Left renal cortex interstitium (tissue), 4 donors: ENCODE measurements at regions not wholly inside any gene's neighbourhood (a gene's known extent, or its start where the extent isn't known, plus 50 kb on each side); places are given as distances from the start of the nearest gene placed in this dataset.

Experiments used
- DNase-seq, 4 donors: peaks; one replicate each; pipeline ENCODE4 v3.0.0-alpha.2; 2013; ENCODE audit warnings: low read depth in 4 of 4, low spot score in 2 of 4, missing footprints in 1 of 4

DNA sequence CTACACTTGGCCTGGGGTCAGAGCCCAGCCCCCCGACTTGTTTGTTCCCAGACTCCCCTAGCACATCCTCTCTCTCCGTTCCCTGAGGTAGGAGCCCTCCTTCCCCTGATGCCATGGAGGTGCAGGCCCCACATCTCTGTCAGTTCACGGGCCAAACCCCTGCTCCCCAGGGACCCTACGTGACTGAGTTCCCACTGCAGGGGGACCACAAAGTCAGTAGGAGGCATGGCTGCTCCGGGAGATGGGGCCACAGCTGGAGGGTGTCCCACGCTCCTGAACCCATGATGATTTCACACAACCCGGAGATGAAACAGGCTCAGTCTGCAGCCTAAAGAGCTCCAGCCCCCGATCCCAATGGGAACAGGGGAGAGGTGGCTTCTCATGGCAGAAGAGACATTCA lies 272.2 kb downstream of the NPHP4 start:
- no peak for DNase-seq

DNA sequence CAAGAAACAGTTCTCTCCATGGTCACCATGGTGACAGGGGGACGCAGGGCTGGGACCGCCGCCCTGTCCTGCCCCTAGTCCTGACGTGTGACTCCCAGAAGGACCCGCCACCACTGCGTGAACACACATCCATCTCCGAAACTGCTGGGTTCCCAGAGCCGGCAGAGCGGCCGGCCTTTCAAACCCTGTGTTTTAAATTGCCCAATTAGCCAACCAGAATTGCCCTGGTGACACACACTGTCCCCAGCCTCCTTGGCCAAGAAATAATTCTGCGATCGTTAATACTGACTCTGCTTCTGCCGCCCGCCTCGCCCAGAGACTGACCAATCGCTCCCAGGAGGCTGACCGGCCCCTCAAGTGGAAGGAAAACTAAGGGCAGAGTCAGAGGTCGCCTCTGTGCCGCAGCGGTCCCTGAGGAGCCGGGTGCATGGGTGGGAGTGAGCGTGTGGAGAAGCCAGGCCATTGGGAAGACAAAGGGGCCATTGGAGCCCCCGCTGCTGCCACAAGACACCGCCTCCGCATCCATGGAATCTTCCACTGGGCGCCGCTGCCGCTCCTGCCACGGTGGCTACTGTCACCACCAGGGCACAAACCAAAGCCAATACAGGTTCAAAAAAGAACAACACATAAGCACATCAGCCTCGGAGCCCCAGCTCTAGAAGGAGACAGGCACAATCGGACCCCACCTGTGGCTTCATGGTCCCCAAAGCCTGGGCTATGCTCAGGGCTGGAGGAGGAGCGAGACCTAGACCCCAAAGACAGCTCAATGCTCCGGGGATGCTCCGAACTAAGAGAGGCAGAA lies 273.2 kb downstream of the NPHP4 start:
- DNase-seq, result no peak

DNA sequence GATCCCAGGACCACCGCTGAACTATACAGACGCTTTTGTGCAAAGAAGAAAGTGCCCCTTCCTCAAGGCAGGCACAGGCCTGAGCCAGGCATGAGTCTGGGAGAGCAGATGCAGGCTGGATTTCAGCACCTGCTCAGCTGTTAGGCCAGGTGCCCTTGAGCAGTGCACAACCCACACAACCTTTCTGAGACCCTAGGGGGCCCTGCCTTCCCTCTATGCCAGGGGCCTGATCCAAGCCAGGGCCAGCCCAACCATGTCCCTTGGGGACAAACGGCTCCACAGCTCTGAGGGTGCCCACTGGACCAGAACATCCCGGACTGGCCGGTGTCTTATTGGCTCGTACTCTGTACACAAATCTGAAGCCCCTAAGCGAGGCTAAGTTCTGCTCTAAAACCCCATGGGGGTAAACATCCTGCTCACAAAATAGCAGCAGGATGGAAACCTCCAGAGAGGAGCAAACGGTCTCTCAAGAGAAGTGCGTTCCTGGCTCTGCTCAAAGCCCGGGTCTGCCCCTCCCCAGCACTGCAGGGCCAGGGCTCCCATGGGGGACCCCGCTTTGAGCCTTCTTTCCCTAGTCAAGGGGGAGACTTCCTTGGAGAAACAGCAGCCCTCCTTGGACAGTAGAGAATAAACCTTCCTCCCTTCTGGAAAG lies 275.1 kb downstream of the NPHP4 start:
- no peak for DNase-seq

DNA sequence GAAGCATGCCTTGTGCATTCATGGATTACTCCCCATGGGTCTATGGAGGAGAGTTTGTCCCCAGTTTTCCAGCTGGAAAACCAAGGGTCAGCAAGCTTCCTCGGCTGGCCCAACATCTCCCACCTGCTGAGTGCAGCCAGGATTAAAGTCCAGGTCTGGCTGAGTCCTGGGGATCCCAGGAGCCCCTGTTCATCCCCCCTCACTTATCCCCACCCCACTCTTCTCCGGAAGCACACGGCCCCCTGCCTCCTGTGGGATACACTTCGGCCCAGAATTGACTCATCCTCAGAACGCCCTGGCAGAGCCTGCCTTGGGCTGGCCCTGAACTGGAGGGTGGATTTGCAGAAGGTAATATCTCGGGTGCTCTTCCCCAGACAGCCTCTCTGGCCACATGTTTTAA lies 276.1 kb downstream of the NPHP4 start:
- DNase-seq, result no peak

DNA sequence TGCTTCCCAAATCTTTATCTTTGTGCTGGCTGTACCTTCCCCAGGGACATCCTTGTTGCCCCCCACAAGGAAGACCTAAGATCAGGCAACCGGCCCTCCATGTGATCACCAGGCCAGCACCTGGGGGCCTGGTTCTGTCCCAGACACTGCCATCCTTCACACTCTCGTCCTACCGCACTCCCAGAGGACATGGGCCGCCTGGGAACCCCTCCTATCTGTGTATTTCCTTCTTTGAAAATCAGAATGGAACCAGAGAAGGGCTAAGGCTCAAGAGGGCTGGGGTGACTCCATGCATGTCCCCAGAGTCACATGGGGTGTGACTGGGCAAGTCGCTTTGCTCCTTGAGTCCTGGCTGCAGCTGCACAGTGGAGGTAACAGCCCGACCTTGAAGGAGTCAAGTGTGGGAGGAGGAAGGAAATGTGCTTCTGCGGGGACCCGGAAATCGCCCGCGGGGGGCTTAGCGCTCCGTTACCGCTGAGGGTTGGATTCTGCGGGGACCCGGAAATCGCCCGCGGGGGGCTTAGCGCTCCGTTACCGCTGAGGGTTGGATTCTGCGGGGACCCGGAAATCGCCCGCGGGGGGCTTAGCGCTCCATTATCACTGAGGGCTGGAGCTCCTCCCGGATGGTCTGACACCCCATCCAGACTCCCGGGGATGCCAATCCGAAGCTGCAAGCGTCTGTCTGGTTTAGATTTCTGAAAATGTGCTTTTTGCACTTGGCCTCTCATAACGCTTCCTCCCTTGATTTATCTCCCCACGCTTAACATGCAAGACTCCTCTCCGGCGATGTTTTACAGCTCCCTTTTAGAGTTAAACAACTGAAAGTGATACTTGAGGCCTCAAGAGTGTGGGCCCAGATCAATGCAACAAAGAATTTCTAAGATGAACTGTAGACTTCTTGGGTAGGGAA lies 278.9 kb downstream of the NPHP4 start:
- DNase-seq, result no peak

DNA sequence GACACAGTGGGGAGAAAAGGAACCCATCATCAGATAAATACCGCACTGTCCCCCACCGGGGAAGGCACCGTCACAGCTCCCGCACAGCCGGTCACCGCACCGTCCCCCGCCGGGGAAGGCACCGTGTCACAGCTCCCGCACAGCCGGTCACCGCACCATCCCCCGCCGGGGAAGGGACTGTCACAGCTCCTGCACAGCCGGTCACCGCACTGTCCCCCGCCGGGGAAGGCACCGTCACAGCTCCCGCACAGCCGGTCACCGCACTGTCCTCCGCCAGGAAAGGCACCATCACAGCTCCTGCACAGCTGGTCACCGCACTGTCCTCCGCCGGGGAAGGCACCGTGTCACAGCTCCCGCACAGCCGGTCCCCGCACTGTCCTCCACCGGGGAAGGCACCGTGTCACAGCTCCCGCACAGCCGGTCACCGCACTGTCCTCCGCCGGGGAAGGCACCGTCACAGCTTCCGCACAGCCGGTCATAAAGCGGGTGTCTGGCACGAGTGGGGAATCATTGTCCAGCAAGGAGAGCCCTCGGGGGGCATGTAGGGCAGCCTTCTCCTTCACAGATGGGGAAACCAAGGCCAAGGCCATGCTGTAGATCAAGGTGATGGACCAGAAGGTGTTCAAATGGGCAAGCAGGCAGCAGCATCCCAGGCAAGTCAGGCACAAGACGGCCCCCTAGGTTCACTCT lies 280.1 kb downstream of the NPHP4 start:
- no peak for DNase-seq

DNA sequence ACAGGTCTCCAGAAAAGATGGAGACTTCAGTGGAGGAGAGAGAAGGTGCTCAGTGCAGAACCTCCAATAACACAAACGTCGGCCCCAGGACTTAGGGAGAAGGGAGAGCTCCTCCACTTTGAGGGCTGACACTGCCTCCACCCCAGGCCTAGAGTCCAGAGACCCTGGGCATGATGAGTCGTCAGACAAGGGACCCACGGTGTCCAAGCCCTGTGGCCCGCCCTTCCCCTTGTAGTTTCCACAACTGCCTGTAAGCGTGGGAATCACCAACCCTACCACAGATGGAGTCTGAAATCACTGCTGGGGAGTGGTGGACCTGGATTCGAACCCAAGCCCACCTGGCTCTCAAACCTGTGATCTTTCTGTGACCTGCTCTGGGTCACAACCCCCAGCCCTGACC lies 281.1 kb downstream of the NPHP4 start:
- DNase-seq, result no peak

DNA sequence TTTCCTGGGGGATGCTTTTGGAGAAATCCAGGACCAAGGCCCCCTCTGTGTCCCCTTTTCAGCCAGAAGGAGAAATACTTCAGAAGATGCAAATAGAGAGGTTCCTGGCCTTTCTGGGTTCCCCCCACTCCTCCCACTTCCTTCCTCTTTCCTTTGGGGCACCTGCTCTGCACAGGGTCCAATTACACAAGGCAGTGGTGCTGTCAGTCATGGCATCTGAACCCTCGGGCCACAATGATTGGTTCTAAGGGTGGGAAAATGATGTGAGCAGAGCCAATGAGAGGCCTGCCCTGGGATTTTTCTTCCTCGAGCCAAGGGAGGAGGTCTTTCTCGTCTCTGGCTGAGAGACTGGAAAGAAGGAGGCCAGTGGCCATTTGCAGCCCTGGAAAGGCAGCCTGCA lies 282.2 kb downstream of the NPHP4 start:
- DNase-seq, result no peak

DNA sequence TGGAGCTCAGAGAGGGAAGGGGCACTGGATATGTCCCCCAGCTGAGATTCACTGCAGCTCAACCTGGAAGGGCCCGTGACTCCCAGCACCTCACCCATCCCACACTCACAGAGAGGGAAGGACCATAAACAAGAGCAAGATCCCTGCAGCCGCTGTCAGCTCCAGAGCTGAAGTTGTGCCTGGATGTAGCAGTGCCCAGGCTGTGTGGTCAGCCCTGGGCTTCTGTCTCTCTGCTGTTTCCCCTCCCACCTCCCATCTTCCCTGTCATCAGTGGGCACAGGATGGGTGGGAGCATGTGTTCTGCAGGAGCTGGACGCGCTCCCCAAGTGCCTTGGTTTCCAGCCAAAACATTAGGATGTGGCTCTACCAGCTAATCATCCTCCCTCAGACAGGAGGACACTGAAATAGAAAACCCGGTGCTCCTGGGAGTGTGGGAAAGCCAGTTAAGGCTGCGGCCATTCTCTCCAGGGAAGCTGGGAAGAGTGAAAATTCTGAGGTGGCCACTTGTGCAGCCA lies 282.7 kb downstream of the NPHP4 start:
- DNase-seq, result no peak

DNA sequence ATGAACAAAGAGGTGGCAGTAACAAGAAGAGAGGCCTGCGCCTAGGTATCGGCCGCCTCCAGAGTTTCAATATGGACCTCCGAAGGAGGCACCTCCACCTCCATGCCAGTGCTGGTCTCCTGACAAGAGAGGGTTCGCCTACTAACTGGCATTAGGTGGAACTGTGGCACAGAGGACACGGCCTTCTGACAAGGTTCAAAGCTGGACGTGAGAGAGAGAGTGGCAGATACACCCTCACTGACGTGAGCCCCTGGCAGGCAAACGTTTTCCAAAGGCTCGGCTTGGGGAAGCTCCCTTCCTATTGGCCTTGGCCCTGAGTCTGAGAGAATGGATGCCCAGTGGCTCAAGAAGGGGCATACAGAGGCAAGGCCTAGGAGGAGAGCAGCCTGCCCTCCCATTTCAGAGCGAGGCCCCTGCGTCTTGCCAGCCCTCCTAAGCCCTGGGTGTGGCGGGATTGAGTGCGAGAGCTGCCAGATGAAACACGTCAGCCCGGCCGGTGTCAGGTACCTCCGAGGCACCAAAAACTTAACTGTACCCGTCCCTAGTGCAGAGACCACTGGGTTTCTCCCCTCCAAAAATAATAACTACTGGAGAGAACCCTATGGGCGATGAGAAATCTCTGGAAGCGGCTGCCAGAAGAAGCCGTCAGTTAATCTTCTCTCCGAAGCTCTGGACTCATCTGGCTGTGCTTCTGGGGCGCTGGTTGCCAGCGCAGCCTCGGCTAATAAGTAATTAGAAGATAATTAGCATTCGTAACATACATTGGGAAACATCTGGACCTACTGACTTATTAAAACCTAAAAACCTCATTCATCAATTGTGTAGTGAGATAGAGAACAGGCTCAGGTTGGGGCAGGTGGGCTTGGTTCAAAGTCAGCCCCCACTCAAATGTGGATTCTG lies 283.6 kb downstream of the NPHP4 start:
- no peak for DNase-seq

DNA sequence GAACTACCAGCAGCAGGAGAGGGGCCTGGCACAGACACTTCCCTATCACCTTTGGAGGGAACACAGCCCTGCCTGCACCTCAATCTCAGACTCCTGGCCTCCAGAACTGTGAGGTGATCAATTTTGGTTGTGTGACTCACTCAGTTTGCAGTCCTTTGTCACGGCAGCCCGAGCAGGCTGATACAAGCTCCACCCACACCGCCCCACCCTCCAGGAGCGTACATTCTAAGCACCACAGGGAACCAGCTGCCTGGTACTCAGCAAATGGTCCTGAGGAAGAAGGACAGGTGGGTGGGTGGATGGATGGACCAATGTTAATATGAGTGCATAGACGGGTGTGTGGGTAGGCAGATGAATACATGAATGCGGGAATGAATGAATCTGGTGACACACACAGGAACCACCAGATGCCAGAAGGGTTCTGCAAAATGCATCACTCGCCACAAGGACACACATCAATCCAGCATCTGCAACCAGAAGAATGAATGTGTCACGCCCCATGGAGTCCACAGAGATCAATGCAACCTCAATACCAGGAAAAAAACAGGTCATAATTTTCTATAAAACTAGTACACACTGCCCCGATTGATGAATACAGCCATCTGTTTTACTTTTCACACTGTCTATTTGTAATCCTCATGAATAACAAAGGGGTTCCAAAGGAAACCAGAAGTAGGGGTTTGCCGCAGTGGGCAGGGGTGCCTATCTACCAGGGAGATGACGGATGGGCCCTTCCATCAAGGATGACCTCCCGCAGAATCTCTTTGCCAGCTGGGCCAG lies 284.5 kb downstream of the NPHP4 start:
- no peak for DNase-seq

DNA sequence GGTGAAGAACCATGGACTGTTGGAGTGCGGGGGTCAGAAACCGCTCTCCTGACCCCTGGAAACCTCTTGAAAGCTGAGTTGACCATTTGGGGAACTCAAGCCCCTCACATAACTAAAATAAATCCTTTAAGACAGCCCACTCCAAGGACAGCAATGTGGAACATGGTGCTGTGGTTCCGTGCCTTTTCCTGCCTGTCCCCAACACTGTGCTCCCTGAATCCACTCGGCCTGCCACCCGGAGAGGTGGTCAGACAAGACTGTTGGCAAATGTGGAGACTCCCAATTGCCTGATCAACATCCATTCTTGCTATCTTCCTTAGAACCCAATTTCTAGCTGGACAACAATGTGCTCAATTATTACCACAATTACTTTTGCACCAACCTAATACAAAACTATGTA lies 286.0 kb downstream of the NPHP4 start:
- DNase-seq, result no peak

DNA sequence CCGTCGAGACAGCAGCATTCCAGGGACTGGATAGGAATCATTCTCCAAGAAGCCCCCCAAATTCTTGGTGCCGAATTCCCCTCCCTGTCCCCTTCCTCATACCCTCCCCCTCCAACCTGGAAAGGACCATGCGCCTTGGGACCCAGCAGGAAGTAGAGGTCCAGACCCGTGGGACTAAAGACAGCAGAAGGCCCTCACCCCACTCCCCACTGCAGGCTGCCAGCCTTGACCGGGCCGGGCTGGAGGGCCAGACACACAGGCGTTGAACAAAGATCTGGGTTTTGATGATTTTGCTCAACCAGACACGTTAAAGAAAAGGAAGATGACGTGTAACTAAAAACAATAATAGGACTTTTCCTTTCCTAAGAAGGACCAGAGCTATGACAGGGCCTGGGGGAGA lies 286.5 kb downstream of the NPHP4 start:
- DNase-seq, result no peak

DNA sequence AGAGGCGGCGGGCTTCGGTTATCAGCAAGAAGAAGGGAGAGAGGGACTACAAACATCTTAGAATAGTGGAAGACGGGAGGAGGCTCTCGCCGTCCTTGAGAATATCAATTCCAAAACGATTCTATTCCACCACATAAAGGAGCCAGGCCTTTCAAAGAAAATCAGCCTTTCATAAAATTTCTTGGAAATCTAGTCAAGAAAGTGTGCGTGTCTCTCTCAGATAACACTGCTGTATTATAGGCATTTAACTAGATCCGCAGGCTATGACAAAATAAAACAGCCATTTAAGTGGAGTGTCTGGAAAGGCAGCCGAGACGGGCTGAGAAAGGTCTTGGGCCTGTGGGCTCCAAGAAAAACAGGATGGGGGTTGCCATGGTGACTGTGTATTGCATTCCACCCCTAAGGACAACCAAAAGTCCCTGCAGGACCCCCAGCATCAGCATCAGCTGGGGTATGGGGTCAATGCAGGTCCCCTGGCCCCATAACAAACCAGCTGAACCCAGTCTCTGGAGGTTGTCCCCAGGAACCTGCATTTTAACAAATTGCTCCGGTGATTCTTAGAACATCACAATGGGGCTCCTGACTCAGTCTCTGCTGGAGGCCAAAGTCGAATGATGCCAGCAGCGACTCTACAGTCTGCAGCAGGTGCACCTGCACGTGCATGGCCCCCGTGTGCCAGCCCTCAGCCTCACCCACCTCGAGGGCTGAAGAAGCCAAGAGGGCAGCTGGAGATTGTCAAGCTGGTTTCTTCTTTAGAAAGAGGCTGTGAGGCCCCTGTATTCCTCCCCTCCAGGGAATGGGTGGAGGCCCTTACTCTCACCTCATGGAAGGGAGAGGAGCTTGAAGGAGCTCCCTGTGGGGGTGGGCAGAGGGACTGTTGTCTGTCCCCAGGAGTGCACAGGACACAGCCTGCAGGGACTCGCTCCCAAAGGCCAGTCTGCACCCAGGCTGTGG lies 287.4 kb downstream of the NPHP4 start:
- DNase-seq, result no peak

DNA sequence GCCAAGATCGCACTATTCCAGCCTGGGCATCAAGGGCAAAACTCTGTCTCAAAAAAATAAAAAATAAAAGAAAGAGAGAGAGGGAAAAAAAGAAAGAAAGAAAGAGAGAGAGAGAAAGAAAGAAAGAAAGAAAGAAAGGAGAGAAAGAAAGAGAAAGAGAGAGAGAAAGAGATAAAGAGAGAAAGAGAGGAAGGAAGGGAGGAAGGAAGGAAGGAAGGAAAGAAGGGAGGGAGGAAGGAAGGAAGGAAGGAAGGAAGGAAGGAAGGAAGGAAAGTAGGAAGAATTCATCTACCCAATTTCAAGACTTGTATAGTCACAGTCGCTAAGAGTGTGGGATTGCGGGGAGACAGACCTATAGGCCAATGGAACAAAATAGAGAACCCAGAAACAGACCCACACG lies 290.6 kb downstream of the NPHP4 start:
- DNase-seq, result no peak

DNA sequence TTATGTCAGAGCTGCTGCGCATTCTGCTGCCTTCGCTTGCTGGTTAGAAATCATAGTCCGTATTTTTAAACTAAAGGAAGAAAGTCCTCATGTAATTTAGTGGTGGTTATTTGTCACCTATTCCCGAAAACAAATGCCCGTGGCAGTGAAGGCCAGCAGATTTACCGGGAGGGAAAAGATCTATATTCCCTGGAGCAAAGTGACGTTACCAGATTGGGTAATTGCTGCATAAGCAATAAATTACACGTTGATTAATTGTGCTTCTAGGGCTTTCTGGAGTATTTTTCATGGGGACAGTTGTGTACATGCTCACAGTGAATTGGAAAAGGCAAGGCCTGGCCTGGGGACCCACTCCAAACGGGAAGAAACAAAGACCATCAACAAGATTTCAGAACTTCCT lies 298.7 kb downstream of the NPHP4 start:
- DNase-seq, result no peak

DNA sequence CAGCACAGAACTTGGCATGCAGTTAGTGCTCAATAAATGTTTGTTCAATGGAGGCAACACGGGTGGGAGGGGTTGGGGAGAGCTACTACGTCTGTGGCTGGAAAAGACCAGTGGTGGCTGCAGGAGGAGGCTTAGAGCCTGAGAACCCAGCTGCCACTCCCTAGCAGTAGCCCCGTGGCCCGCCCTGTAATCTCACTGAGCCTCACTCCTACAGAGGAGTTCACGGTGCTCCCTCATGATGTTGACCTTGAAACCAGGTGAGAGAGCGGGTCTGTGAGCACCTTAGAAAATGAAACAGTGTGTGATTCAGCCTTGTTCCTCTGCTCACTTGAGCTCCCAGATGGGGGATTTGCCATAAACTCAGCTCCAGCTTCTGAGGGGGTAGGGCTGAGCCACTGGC lies 299.6 kb downstream of the NPHP4 start:
- DNase-seq, result no peak
